Liver (tissue), 8 donors: ENCODE measurements at regions not wholly inside any gene's neighbourhood (a gene's known extent, or its start where the extent isn't known, plus 50 kb on each side); places are given as distances from the start of the nearest gene placed in this dataset.

Experiments
- DNase-seq: peaks from one replicate; pipeline ENCODE4 v3.0.0-alpha.2; 2017; ENCODE audit warnings: low spot score
- H3K27ac ChIP-seq, 2 donors: one replicate each; pipeline ENCODE4 v1.7.0; 2013; ENCODE audit warnings: inconsistent platforms in 2 of 2, low read length in 2 of 2, control low read depth in 1 of 2, low read depth in 1 of 2, mild to moderate bottlenecking in 1 of 2
- H3K27me3 ChIP-seq, 4 donors: one replicate each; pipeline versions ENCODE4 v1.6.1 to v1.7.0; 2013; ENCODE audit warnings: low read length in 3 of 4, inconsistent platforms in 1 of 4, mild to moderate bottlenecking in 1 of 4, moderate library complexity in 1 of 4; ENCODE audit not compliant: control insufficient read depth in 4 of 4, insufficient read depth in 4 of 4
- H3K36me3 ChIP-seq, 4 donors: one replicate each; pipeline versions ENCODE4 v1.6.1 to v1.7.0; 2013; ENCODE audit warnings: low read length in 3 of 4, mild to moderate bottlenecking in 3 of 4, low read depth in 1 of 4, moderate library complexity in 1 of 4; ENCODE audit not compliant: control insufficient read depth in 4 of 4, insufficient read depth in 3 of 4
- H3K4me1 ChIP-seq, 4 donors: one replicate each; pipeline versions ENCODE4 v1.6.1 to v1.7.0; 2013; ENCODE audit warnings: low read length in 3 of 4, mild to moderate bottlenecking in 3 of 4, moderate library complexity in 1 of 4; ENCODE audit not compliant: control insufficient read depth in 4 of 4, insufficient read depth in 4 of 4
- H3K4me3 ChIP-seq, 3 donors: one replicate each; pipeline versions ENCODE4 v1.6.1 to v1.7.0; 2013; ENCODE audit warnings: low read length in 3 of 3, control low read depth in 1 of 3, low read depth in 1 of 3, mild to moderate bottlenecking in 1 of 3
- H3K9ac ChIP-seq, 2 donors: one replicate each; pipeline ENCODE4 v1.7.0; 2013; ENCODE audit warnings: low read length in 2 of 2, mild to moderate bottlenecking in 2 of 2, moderate library complexity in 2 of 2, control low read depth in 1 of 2, low read depth in 1 of 2
- H3K9me3 ChIP-seq, 4 donors: one replicate each; pipeline versions ENCODE4 v1.6.1 to v1.7.0; 2013; ENCODE audit warnings: low read length in 3 of 4; ENCODE audit not compliant: control insufficient read depth in 4 of 4
- CTCF ChIP-seq: fragments of 150-350 bp; IDR thresholded peaks from 2 replicates; pipeline ENCODE4 v1.5.1; 2017; ENCODE audit warnings: improper control_type of control experiment, low read depth, low read length; ENCODE audit not compliant: missing input control
- EGR1 ChIP-seq, 2 donors: IDR thresholded peaks; 2 replicates each; pipeline ENCODE4 v1.6.1; 2016 to 2018; ENCODE audit warnings: antibody characterized with exemption in 2 of 2, low read depth in 2 of 2
- FOXA1 ChIP-seq: IDR thresholded peaks from 2 replicates; pipeline ENCODE4 v1.6.1; 2016; ENCODE audit warnings: antibody characterized with exemption
- FOXA2 ChIP-seq: IDR thresholded peaks from 2 replicates; pipeline ENCODE4 v1.6.1; 2016; ENCODE audit warnings: antibody characterized with exemption
- GABPA ChIP-seq, 2 donors: IDR thresholded peaks in 1 of 2; conservative IDR thresholded peaks in 1 of 2; 2 replicates each; pipeline ENCODE4 v1.6.1; 2016; ENCODE audit warnings: antibody characterized with exemption in 2 of 2, mild to moderate bottlenecking in 1 of 2, moderate library complexity in 1 of 2
- HNF4A ChIP-seq, 2 donors: conservative IDR thresholded peaks; 2 replicates each; pipeline ENCODE4 v1.6.1; 2016; ENCODE audit warnings: antibody characterized with exemption in 2 of 2, mild to moderate bottlenecking in 2 of 2
- HNF4G ChIP-seq: IDR thresholded peaks from 2 replicates; pipeline ENCODE4 v1.6.1; 2016; ENCODE audit warnings: antibody characterized with exemption
- NR2F2 ChIP-seq: IDR thresholded peaks from 2 replicates; pipeline ENCODE4 v1.6.1; 2016; ENCODE audit warnings: antibody characterized with exemption
- RAD21 ChIP-seq, 2 donors: IDR thresholded peaks; 2 replicates each; pipeline ENCODE4 v1.6.1; 2016; ENCODE audit warnings: antibody characterized with exemption in 2 of 2, mild to moderate bottlenecking in 2 of 2
- RXRA ChIP-seq, 2 donors: IDR thresholded peaks; 2 replicates each; pipeline ENCODE4 v1.6.1; 2017 to 2018; ENCODE audit warnings: antibody characterized with exemption in 2 of 2, mild to moderate bottlenecking in 1 of 2
- SP1 ChIP-seq: IDR thresholded peaks from 2 replicates; pipeline ENCODE4 v1.6.1; 2018; ENCODE audit warnings: antibody characterized with exemption, mild to moderate bottlenecking
- TAF1 ChIP-seq: conservative IDR thresholded peaks from 2 replicates; pipeline ENCODE4 v1.6.1; 2016; ENCODE audit warnings: antibody characterized with exemption, mild to moderate bottlenecking
- YY1 ChIP-seq: IDR thresholded peaks from 2 replicates; pipeline ENCODE4 v1.6.1; 2016; ENCODE audit warnings: antibody characterized with exemption, mild to moderate bottlenecking
- WGBS: extraction: QIAGEN DNeasy Blood & Tissue Kit; methylation state at CpG from one replicate; pipeline ENCODE4 v1.1.7; 2013; 5-methylcytosine and 5-hydroxymethylcytosine counted together
- TF ChIP-seq, protein P1 (sequence below): IDR thresholded peaks from 2 replicates; pipeline ENCODE4 v1.6.1; 2016; ENCODE audit warnings: antibody characterized with exemption, mild to moderate bottlenecking
- TF ChIP-seq, protein P2 (sequence below): IDR thresholded peaks from 2 replicates; pipeline ENCODE4 v1.6.1; 2016; ENCODE audit warnings: antibody characterized with exemption
- TF ChIP-seq, protein P3 (sequence below): IDR thresholded peaks from 2 replicates; pipeline ENCODE4 v1.6.1; 2016; ENCODE audit warnings: antibody characterized with exemption
- donor health status: healthy.
- donor health status: healthy.
- donor health status: healthy.
- donor health status: healthy.
- donor health status: healthy.

GRCh38 chr2:236857246-236857645, 228.4 kb upstream of the COPS8 start (continued):
- TF ChIP-seq, protein P1, sequence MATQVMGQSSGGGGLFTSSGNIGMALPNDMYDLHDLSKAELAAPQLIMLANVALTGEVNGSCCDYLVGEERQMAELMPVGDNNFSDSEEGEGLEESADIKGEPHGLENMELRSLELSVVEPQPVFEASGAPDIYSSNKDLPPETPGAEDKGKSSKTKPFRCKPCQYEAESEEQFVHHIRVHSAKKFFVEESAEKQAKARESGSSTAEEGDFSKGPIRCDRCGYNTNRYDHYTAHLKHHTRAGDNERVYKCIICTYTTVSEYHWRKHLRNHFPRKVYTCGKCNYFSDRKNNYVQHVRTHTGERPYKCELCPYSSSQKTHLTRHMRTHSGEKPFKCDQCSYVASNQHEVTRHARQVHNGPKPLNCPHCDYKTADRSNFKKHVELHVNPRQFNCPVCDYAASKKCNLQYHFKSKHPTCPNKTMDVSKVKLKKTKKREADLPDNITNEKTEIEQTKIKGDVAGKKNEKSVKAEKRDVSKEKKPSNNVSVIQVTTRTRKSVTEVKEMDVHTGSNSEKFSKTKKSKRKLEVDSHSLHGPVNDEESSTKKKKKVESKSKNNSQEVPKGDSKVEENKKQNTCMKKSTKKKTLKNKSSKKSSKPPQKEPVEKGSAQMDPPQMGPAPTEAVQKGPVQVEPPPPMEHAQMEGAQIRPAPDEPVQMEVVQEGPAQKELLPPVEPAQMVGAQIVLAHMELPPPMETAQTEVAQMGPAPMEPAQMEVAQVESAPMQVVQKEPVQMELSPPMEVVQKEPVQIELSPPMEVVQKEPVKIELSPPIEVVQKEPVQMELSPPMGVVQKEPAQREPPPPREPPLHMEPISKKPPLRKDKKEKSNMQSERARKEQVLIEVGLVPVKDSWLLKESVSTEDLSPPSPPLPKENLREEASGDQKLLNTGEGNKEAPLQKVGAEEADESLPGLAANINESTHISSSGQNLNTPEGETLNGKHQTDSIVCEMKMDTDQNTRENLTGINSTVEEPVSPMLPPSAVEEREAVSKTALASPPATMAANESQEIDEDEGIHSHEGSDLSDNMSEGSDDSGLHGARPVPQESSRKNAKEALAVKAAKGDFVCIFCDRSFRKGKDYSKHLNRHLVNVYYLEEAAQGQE: no peak

- 83% methylated on average over 7 of the region's 7 CpGs for WGBS
- TF ChIP-seq, protein P2, sequence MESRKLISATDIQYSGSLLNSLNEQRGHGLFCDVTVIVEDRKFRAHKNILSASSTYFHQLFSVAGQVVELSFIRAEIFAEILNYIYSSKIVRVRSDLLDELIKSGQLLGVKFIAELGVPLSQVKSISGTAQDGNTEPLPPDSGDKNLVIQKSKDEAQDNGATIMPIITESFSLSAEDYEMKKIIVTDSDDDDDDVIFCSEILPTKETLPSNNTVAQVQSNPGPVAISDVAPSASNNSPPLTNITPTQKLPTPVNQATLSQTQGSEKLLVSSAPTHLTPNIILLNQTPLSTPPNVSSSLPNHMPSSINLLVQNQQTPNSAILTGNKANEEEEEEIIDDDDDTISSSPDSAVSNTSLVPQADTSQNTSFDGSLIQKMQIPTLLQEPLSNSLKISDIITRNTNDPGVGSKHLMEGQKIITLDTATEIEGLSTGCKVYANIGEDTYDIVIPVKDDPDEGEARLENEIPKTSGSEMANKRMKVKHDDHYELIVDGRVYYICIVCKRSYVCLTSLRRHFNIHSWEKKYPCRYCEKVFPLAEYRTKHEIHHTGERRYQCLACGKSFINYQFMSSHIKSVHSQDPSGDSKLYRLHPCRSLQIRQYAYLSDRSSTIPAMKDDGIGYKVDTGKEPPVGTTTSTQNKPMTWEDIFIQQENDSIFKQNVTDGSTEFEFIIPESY: no peak
- TF ChIP-seq EGR1 (IDR thresholded peaks at IDR 0.05; ENCODE audit: low read depth in 2 of 2): no peak
- TF ChIP-seq NR2F2: no peak
- TF ChIP-seq FOXA2: no peak
- no peak for TF ChIP-seq YY1
- TF ChIP-seq, protein P3, sequence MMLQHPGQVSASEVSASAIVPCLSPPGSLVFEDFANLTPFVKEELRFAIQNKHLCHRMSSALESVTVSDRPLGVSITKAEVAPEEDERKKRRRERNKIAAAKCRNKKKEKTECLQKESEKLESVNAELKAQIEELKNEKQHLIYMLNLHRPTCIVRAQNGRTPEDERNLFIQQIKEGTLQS: no peak
- no peak for TF ChIP-seq RAD21 (IDR thresholded peaks at IDR 0.05)
- TF ChIP-seq CTCF: no peak
- TF ChIP-seq TAF1: no peak
- no peak for TF ChIP-seq HNF4G
- TF ChIP-seq RXRA (IDR thresholded peaks at IDR 0.05): no peak
- no peak for TF ChIP-seq SP1
- TF ChIP-seq, protein P1: no peak
- TF ChIP-seq FOXA1: no peak
- no peak for TF ChIP-seq GABPA (IDR thresholded peaks at IDR 0.05 in 1 of 2, conservative IDR thresholded peaks at IDR 0.05 in 1 of 2)
- no peak for TF ChIP-seq HNF4A (conservative IDR thresholded peaks at IDR 0.05)
- no peak overlapping the region for H3K4me3 ChIP-seq
- no peaks in the 10 kb centered on the region for H3K27me3 ChIP-seq
- H3K4me1 ChIP-seq: no peaks in the 10 kb centered on the region
- no peak overlapping the region for H3K27ac ChIP-seq
- H3K9ac ChIP-seq: no peak overlapping the region
- DNase-seq: peak; percentile 23
- H3K9me3 ChIP-seq: no peaks in the 10 kb centered on the region
- no peaks in the 10 kb centered on the region for H3K36me3 ChIP-seq
Measured at GRCh38 chr2:236857781-236858180, 227.9 kb upstream of the COPS8 start.
